Mesothelial cell of epicardium (in vitro differentiated cells): ENCODE measurements at regions not wholly inside any gene's neighbourhood (a gene's known extent, or its start where the extent isn't known, plus 50 kb on each side); places are given as distances from the start of the nearest gene placed in this dataset.

Source experiments
- DNase-seq, 2 experiments: peaks; one replicate each; pipeline ENCODE4 v3.0.0; 2021; ENCODE audit warnings: low spot score in 2 of 2; ENCODE audit not compliant: unreplicated experiment in 2 of 2
- H3K27ac Mint-ChIP-seq: 2 replicates; pipeline ENCODE4 v1.8.0; 2021; ENCODE audit warnings: mixed read lengths
- H3K27me3 Mint-ChIP-seq: 2 replicates; pipeline ENCODE4 v1.8.0; 2021; ENCODE audit warnings: low read depth, mixed read lengths
- H3K36me3 Mint-ChIP-seq: 2 replicates; pipeline ENCODE4 v1.8.0; 2021; ENCODE audit warnings: mixed read lengths
- H3K4me1 Mint-ChIP-seq: 2 replicates; pipeline ENCODE4 v1.8.0; 2021; ENCODE audit warnings: mixed read lengths
- H3K4me3 Mint-ChIP-seq: 2 replicates; pipeline ENCODE4 v1.8.0; 2021; ENCODE audit warnings: mild to moderate bottlenecking, moderate library complexity, mixed read lengths
- H3K9me3 Mint-ChIP-seq: 2 replicates; pipeline ENCODE4 v1.8.0; 2021; ENCODE audit warnings: mixed read lengths
- CTCF ChIP-seq: fragments of 200-600 bp; sonication (generic); IDR thresholded peaks from one replicate; pipeline ENCODE4 v1.5.0; 2021; ENCODE audit warnings: antibody characterized with exemption; ENCODE audit not compliant: unreplicated experiment

DNA sequence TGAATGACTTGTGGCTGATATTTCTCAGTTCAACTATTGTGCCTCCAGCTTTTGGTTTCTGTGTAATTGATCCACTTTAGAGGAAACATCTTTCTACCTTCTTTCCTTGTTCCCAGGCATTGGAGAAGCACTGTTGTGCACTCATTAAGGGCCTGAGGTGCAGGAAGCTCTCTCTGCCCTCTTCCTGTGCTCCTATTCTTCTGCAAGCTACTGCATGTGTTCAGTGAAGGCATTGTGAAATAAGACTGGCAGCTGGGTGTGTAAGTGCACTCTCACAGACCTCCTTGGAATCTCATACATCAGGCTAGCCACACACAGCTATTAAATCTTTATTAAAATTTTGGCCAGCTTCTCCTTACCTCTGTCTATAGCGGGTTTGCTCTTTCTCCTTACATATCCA lies 177.8 kb downstream of the OGFRL1 start:
- peaks cover 5% of the 10 kb centered on the region for H3K4me1 Mint-ChIP-seq
- H3K27me3 Mint-ChIP-seq, result no peaks in the 10 kb centered on the region
- H3K27ac Mint-ChIP-seq, result no peak overlapping the region
- no peak overlapping the region for H3K4me3 Mint-ChIP-seq
- no peak for TF ChIP-seq CTCF
- DNase-seq, result no peak
- peaks cover 46% of the 10 kb centered on the region for H3K9me3 Mint-ChIP-seq
- H3K36me3 Mint-ChIP-seq, result peaks cover 9% of the 10 kb centered on the region

GRCh38 chr6:71468038-71468437 lies 179.4 kb downstream of the OGFRL1 start:
- no peak overlapping the region for H3K27ac Mint-ChIP-seq
- peaks cover 9% of the 10 kb centered on the region for H3K36me3 Mint-ChIP-seq
- peaks cover 5% of the 10 kb centered on the region for H3K4me1 Mint-ChIP-seq
- DNase-seq, result no peak
- H3K27me3 Mint-ChIP-seq, result no peaks in the 10 kb centered on the region
- TF ChIP-seq CTCF, result no peak
- peaks cover 41% of the 10 kb centered on the region for H3K9me3 Mint-ChIP-seq
- no peak overlapping the region for H3K4me3 Mint-ChIP-seq

GRCh38 chr6:71468841-71469700 lies 180.5 kb downstream of the OGFRL1 start:
- DNase-seq, result no peak
- Mint-ChIP-seq H3K4me3 (no peak overlapping the region), H3K27ac (no peak overlapping the region), H3K9me3 (peaks cover 33% of the 10 kb centered on the region), H3K27me3 (no peaks in the 10 kb centered on the region), H3K36me3 (peaks cover 9% of the 10 kb centered on the region), H3K4me1 (peaks cover 5% of the 10 kb centered on the region)
- no peak for TF ChIP-seq CTCF

DNA sequence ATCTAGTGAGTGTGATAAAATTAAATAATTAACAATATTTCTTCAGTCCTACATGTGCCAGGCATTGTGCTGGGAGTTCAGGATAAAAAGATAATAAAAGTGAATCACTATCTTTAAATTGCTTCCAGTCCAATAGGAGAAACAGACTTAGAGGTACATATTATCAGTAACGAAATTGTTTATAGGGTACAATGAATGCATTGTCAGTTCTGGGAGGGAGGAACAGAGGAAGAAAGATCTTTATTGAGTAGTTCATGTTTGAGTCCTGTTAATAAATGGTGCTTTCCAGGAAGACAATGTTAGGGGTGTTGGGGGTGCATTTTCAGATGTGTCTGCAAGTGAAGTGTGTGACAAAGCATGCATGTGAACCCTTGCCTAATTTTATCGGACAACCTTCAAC lies 183.1 kb downstream of the OGFRL1 start:
- no peak for DNase-seq
- Mint-ChIP-seq H3K4me1 (peaks cover 5% of the 10 kb centered on the region), H3K27ac (no peak overlapping the region), H3K27me3 (no peaks in the 10 kb centered on the region), H3K9me3 (peaks cover 9% of the 10 kb centered on the region), H3K36me3 (no peaks in the 10 kb centered on the region), H3K4me3 (no peak overlapping the region)
- no peak for TF ChIP-seq CTCF

- peaks cover 6% of the 10 kb centered on the region for H3K4me1 Mint-ChIP-seq
- H3K36me3 Mint-ChIP-seq, result no peaks in the 10 kb centered on the region
- DNase-seq, result no peak
- TF ChIP-seq CTCF, result no peak
- no peak overlapping the region for H3K27ac Mint-ChIP-seq
- H3K9me3 Mint-ChIP-seq, result peaks cover 7% of the 10 kb centered on the region
- no peaks in the 10 kb centered on the region for H3K27me3 Mint-ChIP-seq
- no peak overlapping the region for H3K4me3 Mint-ChIP-seq
Observed at GRCh38 chr6:71473926-71474325, 185.3 kb downstream of the OGFRL1 start.
